H7 (cell line): ENCODE measurements at regions not wholly inside any gene's neighbourhood (a gene's known extent, or its start where the extent isn't known, plus 50 kb on each side); places are given as distances from the start of the nearest gene placed in this dataset.

ENCODE experiments used
- DNase-seq: peaks from one replicate; pipeline ENCODE4 v3.0.0; 2012
- H3K27me3 ChIP-seq: 2 replicates; pipeline ENCODE4 v1.6.0; 2011; ENCODE audit warnings: mild to moderate bottlenecking, low read length; ENCODE audit not compliant: control insufficient read depth, insufficient read depth
- H3K36me3 ChIP-seq: replicated peaks from 2 replicates; pipeline ENCODE4 v1.5.1; 2011; ENCODE audit warnings: low read length; ENCODE audit not compliant: control insufficient read depth, insufficient read depth
- H3K4me3 ChIP-seq: 2 replicates; pipeline ENCODE4 v1.5.1; 2011; ENCODE audit warnings: low read depth, mild to moderate bottlenecking, control low read depth, low read length, moderate library complexity; ENCODE audit not compliant: insufficient read depth

DNA sequence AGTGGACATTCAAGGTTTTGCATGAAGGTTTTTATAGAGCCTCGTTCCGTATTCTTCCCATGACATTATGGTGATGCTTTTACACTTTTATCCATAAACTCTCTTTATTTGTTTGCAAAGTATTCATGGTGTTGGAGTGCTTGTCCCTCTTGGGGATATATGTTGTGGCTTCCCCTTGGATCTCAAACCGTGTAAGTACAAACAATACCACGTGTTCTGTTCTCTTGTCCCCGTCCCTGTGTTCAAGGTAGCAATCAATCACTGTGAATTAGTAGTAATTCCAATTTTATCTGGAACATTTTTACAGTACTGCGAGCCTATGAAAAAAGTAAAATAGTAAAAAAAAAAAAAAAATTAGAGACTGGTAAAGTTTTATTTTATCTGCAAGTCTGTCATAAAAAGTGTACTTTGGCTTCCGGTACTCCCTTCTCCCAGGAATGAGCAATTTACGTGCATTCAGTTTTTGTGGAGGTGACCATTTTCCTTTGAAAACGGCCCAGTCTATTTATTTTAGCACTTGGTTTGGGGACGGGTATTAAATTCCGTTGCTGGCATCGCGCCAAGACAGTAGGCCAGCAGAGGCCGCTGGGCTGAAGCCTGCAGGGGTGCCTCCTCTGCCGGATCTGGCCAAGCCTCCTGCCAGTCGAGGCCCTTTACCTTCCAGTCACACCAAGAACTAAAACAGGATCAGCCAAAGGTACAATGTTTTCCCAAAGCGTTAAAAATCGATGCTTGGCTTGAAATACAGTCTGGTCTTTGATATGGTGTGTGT lies 175.7 kb downstream of the SOCS6 start:
- DNase-seq = peak; percentile 76
- H3K4me3 ChIP-seq = peak overlapping the region; percentile 30

DNA sequence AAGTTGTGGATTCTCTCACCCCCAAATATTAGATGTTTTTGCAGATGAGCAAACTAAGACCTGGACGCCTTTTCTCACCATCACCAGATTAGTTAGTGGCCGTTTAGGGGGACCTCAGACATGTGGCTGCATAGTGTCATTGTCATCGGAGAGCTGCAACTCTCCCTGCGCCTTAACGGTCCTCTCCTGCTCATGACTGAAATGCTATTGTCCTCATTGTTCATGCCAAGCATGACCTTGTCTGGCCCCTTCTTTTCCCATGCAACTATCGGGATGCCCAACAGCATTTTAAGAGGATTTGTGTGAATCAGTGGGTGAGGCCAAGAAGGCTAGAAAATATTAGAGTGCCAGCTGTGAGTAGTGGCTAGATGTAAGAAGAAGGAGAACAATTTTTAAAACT lies 174.2 kb downstream of the SOCS6 start:
- H3K36me3 ChIP-seq = no peaks in the 10 kb centered on the region
- no peaks in the 10 kb centered on the region for H3K27me3 ChIP-seq
- no peak for DNase-seq
- no peak overlapping the region for H3K4me3 ChIP-seq

More for the DNA sequence above, 175.7 kb downstream of the SOCS6 start:
- Histone ChIP-seq H3K27me3 (no peaks in the 10 kb centered on the region), H3K36me3 (no peaks in the 10 kb centered on the region)

DNA sequence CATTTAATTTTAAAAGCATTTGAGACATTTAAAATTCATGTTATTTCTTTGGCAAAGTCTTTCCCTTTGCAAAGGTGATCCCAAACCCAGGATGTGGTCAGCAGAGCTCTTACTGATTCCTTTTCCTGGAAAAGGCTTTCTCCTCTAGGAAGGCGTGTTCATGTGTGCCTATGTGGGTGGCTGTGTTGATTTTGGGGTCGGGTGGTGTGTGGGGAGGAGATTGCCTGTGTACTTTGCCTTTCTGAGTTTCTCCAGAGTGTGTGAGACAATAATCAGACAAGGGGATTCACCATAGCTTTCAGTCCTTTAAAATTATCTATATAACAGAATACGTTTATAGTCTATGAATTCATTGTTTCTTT lies 173.2 kb downstream of the SOCS6 start:
- Histone ChIP-seq H3K27me3 (no peaks in the 10 kb centered on the region), H3K4me3 (no peak overlapping the region), H3K36me3 (no peaks in the 10 kb centered on the region)
- DNase-seq = no peak

DNA sequence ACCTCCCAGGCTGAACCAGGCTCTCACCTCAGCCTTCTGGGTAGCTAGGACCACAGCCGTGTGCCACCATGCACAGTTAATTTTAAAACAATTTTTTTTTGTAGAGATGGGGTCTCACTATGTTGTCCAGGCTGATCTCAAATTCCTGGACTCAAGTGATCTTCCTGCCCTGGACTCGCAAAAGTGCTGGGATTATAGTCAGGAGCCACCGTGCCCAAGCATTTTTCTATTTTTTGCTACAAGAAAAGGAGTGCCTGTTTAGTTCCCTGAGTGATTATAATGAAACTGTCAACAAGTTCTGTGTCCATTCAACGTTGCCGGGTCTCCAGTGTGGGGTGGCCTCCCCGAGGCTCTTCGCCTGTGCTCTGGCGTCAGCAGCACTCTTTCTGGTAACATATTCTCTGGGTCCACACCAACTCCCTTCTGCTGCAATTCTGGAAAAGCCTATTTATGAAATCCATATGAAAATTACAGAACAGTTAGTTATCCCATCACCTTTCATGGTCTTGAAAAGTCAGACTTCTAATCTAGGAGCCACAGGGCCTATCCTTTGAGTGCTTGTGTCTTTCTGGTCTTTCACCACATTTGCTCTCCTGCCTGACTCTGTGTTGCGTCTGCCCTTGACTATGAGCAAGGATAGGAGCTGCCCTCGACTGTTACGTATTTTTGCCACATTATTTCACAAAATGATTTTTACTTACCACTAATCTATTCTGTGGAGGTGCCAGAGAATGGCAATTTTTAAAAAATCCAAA lies 172.7 kb downstream of the SOCS6 start:
- DNase-seq = no peak
- Histone ChIP-seq H3K4me3 (no peak overlapping the region), H3K36me3 (no peaks in the 10 kb centered on the region), H3K27me3 (no peaks in the 10 kb centered on the region)

DNA sequence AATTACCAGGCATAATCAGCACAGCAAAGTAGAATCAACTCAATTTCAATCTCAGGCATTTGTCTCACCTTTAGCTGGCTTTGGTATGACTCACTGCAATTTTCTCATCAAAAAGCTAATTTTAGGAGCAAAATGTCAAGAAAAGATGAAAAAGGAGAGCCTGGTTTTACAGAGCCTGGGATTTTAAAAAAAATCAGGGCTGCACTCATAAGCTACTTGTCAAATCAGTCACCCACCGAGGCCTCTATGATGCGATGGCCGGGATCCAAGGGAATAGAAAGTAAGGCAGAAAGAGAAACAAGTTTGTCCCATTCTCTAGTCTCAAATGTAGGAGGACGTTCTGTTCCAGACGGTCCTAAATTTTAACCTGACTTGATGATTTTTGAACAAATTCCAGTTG lies 170.9 kb downstream of the SOCS6 start:
- H3K36me3 ChIP-seq = no peaks in the 10 kb centered on the region
- H3K4me3 ChIP-seq = no peak overlapping the region
- H3K27me3 ChIP-seq = no peaks in the 10 kb centered on the region
- DNase-seq = no peak

DNA sequence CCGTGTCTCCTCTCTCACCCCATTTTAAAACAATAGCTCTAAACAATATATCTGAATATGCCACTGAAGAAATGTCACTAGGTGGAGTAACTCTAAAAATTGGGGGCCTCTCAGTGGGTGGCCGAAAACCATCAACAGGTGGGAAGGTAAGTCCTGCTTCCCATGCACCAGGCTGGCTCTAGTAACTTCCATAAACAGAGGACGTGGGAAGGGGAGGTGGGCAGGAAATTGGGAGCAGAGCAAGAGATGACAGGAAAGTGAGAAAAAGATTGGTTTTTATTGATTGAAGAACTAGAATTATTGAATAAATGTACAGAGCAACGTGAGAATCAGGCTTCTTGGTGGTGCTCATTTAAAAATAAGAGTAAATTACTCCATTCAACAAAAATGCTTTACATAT lies 170.4 kb downstream of the SOCS6 start:
- no peak for DNase-seq
- H3K27me3 ChIP-seq = no peaks in the 10 kb centered on the region
- no peak overlapping the region for H3K4me3 ChIP-seq
- no peaks in the 10 kb centered on the region for H3K36me3 ChIP-seq

DNA sequence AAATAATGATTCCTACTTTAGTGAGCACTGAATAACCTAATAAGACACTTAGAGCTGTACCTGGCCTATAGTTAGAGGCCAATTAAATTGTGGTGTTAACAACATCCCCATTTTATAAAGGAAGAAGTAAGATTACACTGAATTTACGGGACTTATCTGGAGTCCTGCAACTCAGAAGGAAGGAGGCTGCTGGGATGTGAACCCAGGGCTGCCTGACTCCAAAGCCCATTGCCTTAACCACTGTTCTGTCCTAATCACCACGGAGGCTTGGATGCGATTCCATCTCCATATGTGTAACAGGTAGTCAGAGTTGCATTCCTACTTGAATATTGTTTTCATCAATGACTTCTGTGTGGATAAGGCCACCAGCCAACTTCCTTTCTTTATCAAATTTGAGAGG lies 168.9 kb downstream of the SOCS6 start:
- no peaks in the 10 kb centered on the region for H3K27me3 ChIP-seq
- no peaks in the 10 kb centered on the region for H3K36me3 ChIP-seq
- DNase-seq = no peak
- H3K4me3 ChIP-seq = no peak overlapping the region

DNA sequence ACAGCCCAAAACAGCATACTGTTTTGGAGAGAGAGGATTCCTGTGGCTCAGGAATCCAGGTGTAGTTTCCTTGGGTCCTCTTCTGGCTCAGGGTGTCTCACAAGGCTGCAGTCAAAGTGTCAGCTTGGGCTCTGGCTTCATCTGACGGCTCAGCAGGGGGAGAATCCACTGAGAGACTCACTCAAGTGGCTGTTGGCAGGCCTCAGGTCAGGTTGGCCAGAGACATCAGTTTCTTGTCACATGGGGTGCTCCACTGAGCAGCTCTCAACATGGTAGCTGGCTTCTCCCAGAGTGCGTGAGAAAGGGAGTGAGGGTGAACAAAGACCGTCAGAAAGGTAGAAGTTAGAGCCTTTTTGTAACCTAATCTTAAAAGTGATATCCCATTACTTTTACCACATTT lies 168.4 kb downstream of the SOCS6 start:
- Histone ChIP-seq H3K4me3 (no peak overlapping the region), H3K27me3 (no peaks in the 10 kb centered on the region), H3K36me3 (no peaks in the 10 kb centered on the region)
- no peak for DNase-seq

DNA sequence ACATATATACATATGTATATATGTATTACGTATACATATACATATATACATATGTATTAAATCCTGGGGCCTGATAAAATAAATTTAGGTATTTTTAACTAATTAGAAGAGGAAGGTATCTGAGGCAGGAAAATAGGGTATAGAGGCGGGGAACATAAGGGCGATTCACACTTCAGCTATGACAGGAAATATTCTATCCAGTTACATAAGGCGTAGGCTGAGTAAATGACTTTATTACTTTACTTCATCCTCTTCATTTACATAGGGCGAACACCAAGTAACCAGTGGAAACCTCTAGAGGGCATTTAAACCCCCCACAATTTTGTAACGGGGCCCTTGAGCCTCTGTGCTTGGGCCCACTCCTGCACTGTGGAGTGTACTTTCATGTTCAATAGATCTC lies 167.5 kb downstream of the SOCS6 start:
- DNase-seq = no peak
- no peaks in the 10 kb centered on the region for H3K27me3 ChIP-seq
- H3K36me3 ChIP-seq = no peaks in the 10 kb centered on the region
- no peak overlapping the region for H3K4me3 ChIP-seq

DNA sequence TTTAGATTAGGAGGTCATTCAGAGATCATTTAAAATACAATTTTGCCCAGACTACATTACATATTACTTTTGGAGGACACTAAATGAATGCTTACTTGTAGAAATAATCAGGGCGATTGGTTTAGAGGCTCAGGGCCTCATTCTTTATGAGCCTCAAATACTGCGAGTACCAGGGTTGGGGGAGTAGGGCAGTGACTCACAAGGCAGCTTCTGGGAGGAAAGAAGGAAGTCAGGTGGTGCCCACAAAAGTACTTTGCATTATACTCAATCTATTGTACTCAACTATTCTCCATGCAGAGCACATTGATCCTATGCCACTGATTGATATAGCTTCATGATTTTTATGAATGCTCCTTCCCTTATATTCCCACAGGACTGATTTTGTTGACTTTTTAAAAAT lies 166.9 kb downstream of the SOCS6 start:
- Histone ChIP-seq H3K36me3 (no peaks in the 10 kb centered on the region), H3K4me3 (no peak overlapping the region), H3K27me3 (no peaks in the 10 kb centered on the region)
- peak; percentile 23 for DNase-seq

DNA sequence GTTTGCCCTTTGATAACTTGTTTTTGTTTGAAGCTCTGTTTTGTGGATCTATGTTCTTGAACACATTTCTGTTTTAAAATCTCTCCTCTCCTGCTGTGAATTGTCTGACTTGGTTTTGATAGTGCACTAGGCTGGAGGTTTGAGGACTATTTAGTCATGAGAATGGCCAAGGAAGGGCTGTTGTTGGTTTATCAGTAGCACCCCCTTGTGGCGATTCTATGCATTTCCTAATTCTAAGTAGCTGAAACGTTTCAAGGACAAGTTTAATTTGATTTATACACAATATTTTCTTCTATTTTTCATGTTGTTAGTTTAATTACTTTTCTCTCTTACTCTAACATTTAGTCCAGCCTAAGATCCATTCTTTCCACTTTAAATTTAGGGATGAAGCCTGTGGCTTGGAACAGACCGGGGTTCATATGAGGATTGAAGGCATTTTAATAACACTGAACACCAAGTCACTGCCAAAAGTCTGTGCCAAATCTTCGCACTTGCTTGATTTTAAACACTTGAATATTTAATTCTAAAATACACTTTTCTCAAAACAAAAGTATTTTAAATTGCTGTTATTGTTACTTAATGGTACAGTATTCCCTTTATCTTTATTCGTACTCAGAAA lies 166.0 kb downstream of the SOCS6 start:
- H3K4me3 ChIP-seq = no peak overlapping the region
- DNase-seq = peak; percentile 32
- no peaks in the 10 kb centered on the region for H3K36me3 ChIP-seq
- no peaks in the 10 kb centered on the region for H3K27me3 ChIP-seq

DNA sequence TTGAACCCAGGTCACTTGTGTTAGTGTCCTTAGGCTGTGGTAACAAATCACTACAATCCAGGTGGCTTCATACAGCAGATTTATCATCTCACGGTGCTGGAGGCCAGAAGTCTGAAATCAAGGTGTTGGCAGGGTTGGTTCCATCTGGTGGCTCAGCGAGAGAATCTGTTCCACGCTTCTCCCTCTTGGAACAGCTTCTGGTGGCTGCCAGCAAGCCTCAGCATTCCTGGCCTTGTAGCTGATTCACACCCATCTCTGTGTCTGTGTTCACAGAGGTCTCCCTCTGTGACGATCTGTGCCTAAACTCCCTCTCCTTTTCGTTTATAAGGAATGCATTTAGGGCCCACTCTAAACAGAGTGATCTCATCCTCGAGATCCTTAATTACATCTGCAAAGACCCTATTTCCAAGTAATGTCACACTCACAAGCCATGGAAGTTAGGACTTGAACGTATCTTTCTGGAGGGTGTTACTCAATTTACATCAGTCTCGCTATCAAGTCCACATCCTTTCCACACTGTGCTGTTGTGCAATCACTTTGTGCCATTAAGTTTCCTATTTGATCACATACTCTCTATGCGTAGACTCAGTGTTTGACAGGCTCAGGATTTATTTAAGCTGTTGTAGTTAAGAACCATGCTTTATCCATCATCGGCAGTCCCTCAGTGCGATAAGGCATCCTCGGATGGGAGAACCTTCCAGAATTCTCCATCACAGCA lies 164.4 kb downstream of the SOCS6 start:
- no peak for DNase-seq
- Histone ChIP-seq H3K36me3 (no peaks in the 10 kb centered on the region), H3K4me3 (no peak overlapping the region), H3K27me3 (no peaks in the 10 kb centered on the region)

DNA sequence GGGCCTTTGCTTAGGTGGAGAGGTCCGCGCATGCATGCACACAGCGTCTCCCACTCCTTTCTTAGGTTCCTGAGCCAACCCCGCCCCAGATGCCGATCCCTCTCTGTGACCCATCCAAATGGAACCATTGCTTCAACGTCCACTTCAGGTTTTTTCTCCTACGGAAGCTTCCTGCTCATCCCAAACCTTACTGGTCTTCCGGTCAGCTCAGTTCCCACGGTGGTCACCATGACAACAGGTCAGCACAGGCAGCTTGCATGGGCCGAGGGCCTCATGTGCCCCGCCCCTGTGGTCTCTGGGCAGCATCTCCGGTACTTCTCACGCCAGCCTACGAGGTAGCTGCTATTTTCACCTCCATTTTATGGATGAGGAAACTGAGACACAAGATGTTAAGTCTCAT lies 163.7 kb downstream of the SOCS6 start:
- DNase-seq = no peak
- Histone ChIP-seq H3K36me3 (no peaks in the 10 kb centered on the region), H3K27me3 (no peaks in the 10 kb centered on the region), H3K4me3 (no peak overlapping the region)

DNA sequence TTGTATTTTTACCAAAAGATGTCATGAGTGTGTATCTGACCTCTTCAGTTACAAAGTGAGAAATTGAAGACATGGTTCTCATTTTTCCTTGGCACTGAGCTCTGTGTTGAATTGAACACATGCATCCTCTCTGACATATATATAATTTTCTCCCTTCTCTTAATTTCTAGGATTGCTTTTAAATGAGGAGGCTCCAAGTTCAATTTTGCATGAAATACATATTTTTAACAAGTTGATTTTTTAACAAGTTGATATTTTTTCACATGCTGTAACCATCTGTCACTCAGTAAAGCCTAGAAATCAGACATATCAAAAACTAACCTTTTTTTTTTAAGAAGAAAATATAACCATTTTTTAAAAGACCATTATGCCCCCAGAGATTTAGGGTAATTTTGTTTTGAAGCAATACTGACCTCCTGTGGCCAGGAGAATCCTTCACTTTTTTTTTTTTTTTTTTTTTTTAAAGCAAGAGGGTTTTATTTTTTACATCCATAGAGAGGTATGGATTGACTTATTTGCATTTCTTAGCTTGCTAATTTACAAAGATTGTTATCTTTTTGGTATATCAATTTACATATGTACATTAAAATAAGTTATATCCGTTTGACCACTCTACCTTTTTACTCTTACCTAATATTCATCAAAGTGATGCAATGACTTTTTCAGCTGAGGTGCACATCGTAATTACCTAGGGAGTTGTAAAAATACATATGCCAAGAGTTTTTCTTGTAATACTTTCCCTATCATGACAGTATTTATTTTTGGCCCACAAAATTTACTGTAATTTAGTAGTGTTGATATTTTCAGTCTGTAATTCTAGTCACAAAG lies 161.8 kb downstream of the SOCS6 start:
- Histone ChIP-seq H3K36me3 (no peaks in the 10 kb centered on the region), H3K27me3 (no peaks in the 10 kb centered on the region), H3K4me3 (no peak overlapping the region)
- DNase-seq = no peak
